ENCODE measurements at regions not wholly inside any gene's neighbourhood (a gene's known extent, or its start where the extent isn't known, plus 50 kb on each side); places are given as distances from the start of the nearest gene placed in this dataset.
"Not testable (repeated sequence)": the region's sequence is repeated elsewhere in the genome, so short reads cannot be mapped to it uniquely, and the experiment has no call there.

DNA sequence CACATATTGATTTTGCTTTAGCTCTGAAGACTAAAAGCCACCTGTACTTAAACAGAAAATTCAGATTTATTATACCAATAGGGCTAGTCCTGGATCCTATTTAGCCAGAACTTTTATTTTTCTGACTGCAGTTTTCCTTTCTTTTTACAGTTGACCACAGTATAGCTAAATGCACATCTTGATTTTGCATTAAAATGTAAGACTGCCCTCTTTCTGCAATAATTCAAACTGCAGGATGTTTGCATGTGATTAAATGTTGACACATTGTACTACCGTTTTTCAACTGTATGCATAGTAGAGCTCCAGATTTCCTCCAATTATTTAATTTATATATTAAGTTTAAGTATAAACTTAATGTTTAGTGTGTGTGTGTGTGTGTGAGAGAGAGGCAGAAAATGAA lies 1262.9 kb downstream of the SUCLG1 start:
- H3K36me3 ChIP-seq (ENCODE audit: insufficient read depth, low read length) = no peaks in the 10 kb centered on the region
- no peaks in the 10 kb centered on the region for H3K4me1 ChIP-seq (ENCODE audit: insufficient read depth, low read length)
- H3K9me3 ChIP-seq (ENCODE audit: insufficient read depth, low read length, severe bottlenecking) = no peaks in the 10 kb centered on the region
- DNase-seq (no peak), ATAC-seq (ENCODE audit: insufficient read depth, low read depth) (no peak; the same call in 2 of the 3 replicates)
- no peak overlapping the region for H3K27ac ChIP-seq (ENCODE audit: low read length)
- H2AFZ ChIP-seq (ENCODE audit: low read depth, low read length) = no peak overlapping the region
- no peaks in the 10 kb centered on the region for H3K27me3 ChIP-seq (ENCODE audit: insufficient read depth, low read length, poor library complexity)
- H3K9ac ChIP-seq (ENCODE audit: low read depth, low read length) = no peak overlapping the region
- no peaks in the 10 kb centered on the region for H3K79me2 ChIP-seq (ENCODE audit: insufficient read depth, low read length)
- TF ChIP-seq EZH2 (IDR thresholded peaks at IDR 0.05; ENCODE audit: borderline replicate concordance, low read depth, low read length, severe bottlenecking) (no peak), CTCF (IDR thresholded peaks at IDR 0.05; ENCODE audit: borderline replicate concordance, extremely low read depth, low read length, poor library complexity, severe bottlenecking) (peak; percentile 58)
- H3K4me3 ChIP-seq (ENCODE audit: low read depth in 1 of 2, low read length in 2 of 2) = no peak overlapping the region
- no peaks in the 10 kb centered on the region for H4K20me1 ChIP-seq (ENCODE audit: insufficient read depth, low read length)
- no peak overlapping the region for H3K4me2 ChIP-seq (ENCODE audit: insufficient read depth, low read length)

DNA sequence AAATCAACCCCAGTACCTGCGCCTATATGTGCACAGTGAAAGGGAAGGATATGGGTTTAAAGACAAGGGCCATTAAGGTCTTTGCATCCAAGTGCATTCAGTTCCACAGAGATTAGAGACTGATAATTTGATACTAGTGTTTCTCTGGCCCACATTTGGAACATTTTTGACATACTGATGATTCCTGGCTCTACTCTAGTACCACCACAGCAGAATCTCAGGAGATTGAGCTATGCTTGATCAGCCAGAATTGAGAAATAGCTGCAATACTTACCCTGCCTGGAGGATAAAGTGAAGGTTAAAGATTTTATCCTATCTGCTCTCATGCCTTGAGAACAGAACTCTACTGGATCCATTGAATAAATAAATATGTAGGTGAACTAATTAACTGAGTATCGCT lies 1267.8 kb downstream of the SUCLG1 start:
- H3K4me2 ChIP-seq (ENCODE audit: insufficient read depth, low read length) = no peak overlapping the region
- no peaks in the 10 kb centered on the region for H3K79me2 ChIP-seq (ENCODE audit: insufficient read depth, low read length)
- H4K20me1 ChIP-seq (ENCODE audit: insufficient read depth, low read length) = no peaks in the 10 kb centered on the region
- H3K4me1 ChIP-seq (ENCODE audit: insufficient read depth, low read length) = no peaks in the 10 kb centered on the region
- no peaks in the 10 kb centered on the region for H3K27me3 ChIP-seq (ENCODE audit: insufficient read depth, low read length, poor library complexity)
- TF ChIP-seq CTCF (IDR thresholded peaks at IDR 0.05; ENCODE audit: borderline replicate concordance, extremely low read depth, low read length, poor library complexity, severe bottlenecking) = no peak
- TF ChIP-seq EZH2 (IDR thresholded peaks at IDR 0.05; ENCODE audit: borderline replicate concordance, low read depth, low read length, severe bottlenecking) = no peak
- H3K27ac ChIP-seq (ENCODE audit: low read length) = no peak overlapping the region
- no peaks in the 10 kb centered on the region for H3K9me3 ChIP-seq (ENCODE audit: insufficient read depth, low read length, severe bottlenecking)
- no peak overlapping the region for H3K4me3 ChIP-seq (ENCODE audit: low read depth in 1 of 2, low read length in 2 of 2)
- no peak for DNase-seq
- ATAC-seq (ENCODE audit: insufficient read depth, low read depth) = no peak
- H3K36me3 ChIP-seq (ENCODE audit: insufficient read depth, low read length) = no peaks in the 10 kb centered on the region
- H3K9ac ChIP-seq (ENCODE audit: low read depth, low read length) = no peak overlapping the region
- no peak overlapping the region for H2AFZ ChIP-seq (ENCODE audit: low read depth, low read length)

GRCh38 chr2:83186105-83186760 lies 1272.8 kb downstream of the SUCLG1 start:
- Histone ChIP-seq H3K27ac (ENCODE audit: low read length) (no peak overlapping the region), H3K9ac (ENCODE audit: low read depth, low read length) (no peak overlapping the region), H3K79me2 (ENCODE audit: insufficient read depth, low read length) (no peaks in the 10 kb centered on the region), H3K27me3 (ENCODE audit: insufficient read depth, low read length, poor library complexity) (no peaks in the 10 kb centered on the region), H3K4me1 (ENCODE audit: insufficient read depth, low read length) (no peaks in the 10 kb centered on the region), H4K20me1 (ENCODE audit: insufficient read depth, low read length) (no peaks in the 10 kb centered on the region), H3K4me2 (ENCODE audit: insufficient read depth, low read length) (no peak overlapping the region), H3K9me3 (ENCODE audit: insufficient read depth, low read length, severe bottlenecking) (peaks cover 2% of the 10 kb centered on the region), H2AFZ (ENCODE audit: low read depth, low read length) (no peak overlapping the region), H3K4me3 (ENCODE audit: low read depth in 1 of 2, low read length in 2 of 2) (no peak overlapping the region), H3K36me3 (ENCODE audit: insufficient read depth, low read length) (no peaks in the 10 kb centered on the region)
- ATAC-seq (ENCODE audit: insufficient read depth, low read depth) (no peak), DNase-seq (no peak)
- no peak for TF ChIP-seq EZH2 (IDR thresholded peaks at IDR 0.05; ENCODE audit: borderline replicate concordance, low read depth, low read length, severe bottlenecking)
- TF ChIP-seq CTCF (IDR thresholded peaks at IDR 0.05; ENCODE audit: borderline replicate concordance, extremely low read depth, low read length, poor library complexity, severe bottlenecking) = no peak

GRCh38 chr2:83180862-83181530 lies 1278.1 kb downstream of the SUCLG1 start:
- not testable (repeated sequence) for DNase-seq; H3K27me3 ChIP-seq (ENCODE audit: insufficient read depth, low read length, poor library complexity); H3K4me1 ChIP-seq (ENCODE audit: insufficient read depth, low read length); H3K4me2 ChIP-seq (ENCODE audit: insufficient read depth, low read length); H3K79me2 ChIP-seq (ENCODE audit: insufficient read depth, low read length); H3K4me3 ChIP-seq (ENCODE audit: low read depth in 1 of 2, low read length in 2 of 2); ATAC-seq (ENCODE audit: insufficient read depth, low read depth); H3K27ac ChIP-seq (ENCODE audit: low read length); H4K20me1 ChIP-seq (ENCODE audit: insufficient read depth, low read length); H3K36me3 ChIP-seq (ENCODE audit: insufficient read depth, low read length); H3K9me3 ChIP-seq (ENCODE audit: insufficient read depth, low read length, severe bottlenecking); H2AFZ ChIP-seq (ENCODE audit: low read depth, low read length); H3K9ac ChIP-seq (ENCODE audit: low read depth, low read length)
